Body of pancreas (tissue), 4 donors: ENCODE measurements at regions not wholly inside any gene's neighbourhood (a gene's known extent, or its start where the extent isn't known, plus 50 kb on each side); places are given as distances from the start of the nearest gene placed in this dataset.

ENCODE experiments used
- POLR2A ChIP-seq, 3 donors: fragments of 450-650 bp; IDR thresholded peaks; one replicate each; pipeline ENCODE4 v1.6.1; 2016; ENCODE audit warnings: antibody characterized with exemption in 3 of 3, mild to moderate bottlenecking in 2 of 3
- TF ChIP-seq, protein P1 (sequence below), 7 experiments: fragments of 450-650 bp in 4 of 7; fragments of 200-600 bp in 3 of 7; sonication (generic) in 3 of 7; IDR thresholded peaks; one replicate each; pipeline ENCODE4 v1.5.1; 2016 to 2019; ENCODE audit warnings: antibody characterized with exemption in 7 of 7

DNA sequence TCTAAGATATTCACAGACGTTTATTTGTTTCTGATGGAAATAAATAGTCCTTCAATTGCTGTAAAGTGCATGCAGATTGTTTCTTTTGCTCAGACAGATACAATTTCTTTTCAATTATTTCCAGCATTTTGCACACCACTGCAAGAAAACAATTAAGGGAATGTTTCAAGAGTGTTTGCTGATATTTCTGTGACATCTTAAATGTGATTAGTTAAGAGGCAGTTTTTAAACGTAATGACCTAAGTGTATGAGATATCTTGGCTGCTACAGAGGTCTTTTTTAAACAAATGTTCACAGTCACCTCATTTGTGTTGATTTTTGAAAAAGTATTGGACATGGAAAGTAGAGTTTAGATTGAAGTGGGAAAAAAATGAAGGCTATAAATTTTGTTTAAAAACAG is 262.3 kb upstream of the BRINP3 start:
- TF ChIP-seq, protein P1, sequence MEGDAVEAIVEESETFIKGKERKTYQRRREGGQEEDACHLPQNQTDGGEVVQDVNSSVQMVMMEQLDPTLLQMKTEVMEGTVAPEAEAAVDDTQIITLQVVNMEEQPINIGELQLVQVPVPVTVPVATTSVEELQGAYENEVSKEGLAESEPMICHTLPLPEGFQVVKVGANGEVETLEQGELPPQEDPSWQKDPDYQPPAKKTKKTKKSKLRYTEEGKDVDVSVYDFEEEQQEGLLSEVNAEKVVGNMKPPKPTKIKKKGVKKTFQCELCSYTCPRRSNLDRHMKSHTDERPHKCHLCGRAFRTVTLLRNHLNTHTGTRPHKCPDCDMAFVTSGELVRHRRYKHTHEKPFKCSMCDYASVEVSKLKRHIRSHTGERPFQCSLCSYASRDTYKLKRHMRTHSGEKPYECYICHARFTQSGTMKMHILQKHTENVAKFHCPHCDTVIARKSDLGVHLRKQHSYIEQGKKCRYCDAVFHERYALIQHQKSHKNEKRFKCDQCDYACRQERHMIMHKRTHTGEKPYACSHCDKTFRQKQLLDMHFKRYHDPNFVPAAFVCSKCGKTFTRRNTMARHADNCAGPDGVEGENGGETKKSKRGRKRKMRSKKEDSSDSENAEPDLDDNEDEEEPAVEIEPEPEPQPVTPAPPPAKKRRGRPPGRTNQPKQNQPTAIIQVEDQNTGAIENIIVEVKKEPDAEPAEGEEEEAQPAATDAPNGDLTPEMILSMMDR (IDR thresholded peaks at IDR 0.05), result no peak
- no peak for TF ChIP-seq POLR2A (IDR thresholded peaks at IDR 0.05)
